ENCODE measurements at regions not wholly inside any gene's neighbourhood (a gene's known extent, or its start where the extent isn't known, plus 50 kb on each side); places are given as distances from the start of the nearest gene placed in this dataset.

DNA sequence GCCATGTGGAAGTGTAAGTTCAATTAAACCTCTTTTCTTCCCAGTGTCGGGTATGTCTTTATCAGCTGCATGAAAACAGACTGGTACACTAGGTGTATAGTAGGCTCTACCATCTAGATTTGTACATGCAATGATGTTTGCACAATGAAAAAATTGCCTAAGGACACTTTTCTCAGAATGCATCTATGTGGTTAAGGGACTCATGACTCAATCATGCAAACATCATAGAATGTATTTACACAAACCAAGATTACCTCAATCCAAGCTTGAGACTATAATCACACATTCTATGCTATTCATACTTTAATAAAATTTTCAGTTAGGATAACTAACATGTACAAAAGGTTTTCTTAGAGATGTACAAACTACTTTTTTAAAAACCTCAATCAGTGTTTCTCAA is 1164.5 kb downstream of the CDH12 start:
- no peak for TF ChIP-seq EZH2 (IDR thresholded peaks at IDR 0.05; ENCODE audit: low read length, missing control alignments)
- TF ChIP-seq, protein P1, sequence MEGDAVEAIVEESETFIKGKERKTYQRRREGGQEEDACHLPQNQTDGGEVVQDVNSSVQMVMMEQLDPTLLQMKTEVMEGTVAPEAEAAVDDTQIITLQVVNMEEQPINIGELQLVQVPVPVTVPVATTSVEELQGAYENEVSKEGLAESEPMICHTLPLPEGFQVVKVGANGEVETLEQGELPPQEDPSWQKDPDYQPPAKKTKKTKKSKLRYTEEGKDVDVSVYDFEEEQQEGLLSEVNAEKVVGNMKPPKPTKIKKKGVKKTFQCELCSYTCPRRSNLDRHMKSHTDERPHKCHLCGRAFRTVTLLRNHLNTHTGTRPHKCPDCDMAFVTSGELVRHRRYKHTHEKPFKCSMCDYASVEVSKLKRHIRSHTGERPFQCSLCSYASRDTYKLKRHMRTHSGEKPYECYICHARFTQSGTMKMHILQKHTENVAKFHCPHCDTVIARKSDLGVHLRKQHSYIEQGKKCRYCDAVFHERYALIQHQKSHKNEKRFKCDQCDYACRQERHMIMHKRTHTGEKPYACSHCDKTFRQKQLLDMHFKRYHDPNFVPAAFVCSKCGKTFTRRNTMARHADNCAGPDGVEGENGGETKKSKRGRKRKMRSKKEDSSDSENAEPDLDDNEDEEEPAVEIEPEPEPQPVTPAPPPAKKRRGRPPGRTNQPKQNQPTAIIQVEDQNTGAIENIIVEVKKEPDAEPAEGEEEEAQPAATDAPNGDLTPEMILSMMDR (conservative IDR thresholded peaks at IDR 0.05 in 1 of 2, IDR thresholded peaks at IDR 0.05 in 1 of 2; ENCODE audit: low read depth in 1 of 2, low read length in 2 of 2): no peak

Measured in fibroblast of lung (primary cell).